ENCODE measurements at regions not wholly inside any gene's neighbourhood (a gene's known extent, or its start where the extent isn't known, plus 50 kb on each side); places are given as distances from the start of the nearest gene placed in this dataset.
A peak's percentile ranks its signal among the peaks of the same experiment; 100 is the strongest.

GRCh38 chr5:87828545-87829216 lies 416.0 kb upstream of the CCNH start:
- Histone ChIP-seq H3K9ac (ENCODE audit: low read depth, low read length) (no peak overlapping the region), H3K9me3 (ENCODE audit: insufficient read depth, low read depth, low read length) (peaks cover 20% of the 10 kb centered on the region), H3K4me3 (ENCODE audit: low read length) (no peak overlapping the region), H3K4me1 (ENCODE audit: insufficient read depth, low read length) (no peaks in the 10 kb centered on the region), H3K27me3 (ENCODE audit: insufficient read depth, low read length) (no peaks in the 10 kb centered on the region), H3K36me3 (ENCODE audit: insufficient read depth, low read length) (no peaks in the 10 kb centered on the region), H3K27ac (ENCODE audit: low read depth, low read length) (no peak overlapping the region)
- WGBS, result 95% methylated on average over 2 of the region's 2 CpGs

GRCh38 chr5:87827539-87827938 lies 414.8 kb upstream of the CCNH start:
- Histone ChIP-seq H3K27me3 (ENCODE audit: insufficient read depth, low read length) (no peaks in the 10 kb centered on the region), H3K4me1 (ENCODE audit: insufficient read depth, low read length) (no peaks in the 10 kb centered on the region), H3K27ac (ENCODE audit: low read depth, low read length) (no peak overlapping the region), H3K9me3 (ENCODE audit: insufficient read depth, low read depth, low read length) (peaks cover 11% of the 10 kb centered on the region), H3K36me3 (ENCODE audit: insufficient read depth, low read length) (no peaks in the 10 kb centered on the region), H3K4me3 (ENCODE audit: low read length) (no peak overlapping the region), H3K9ac (ENCODE audit: low read depth, low read length) (no peak overlapping the region)
- WGBS, result 94% methylated on average over 8 of the region's 8 CpGs

GRCh38 chr5:87826507-87826906 lies 413.8 kb upstream of the CCNH start:
- Histone ChIP-seq H3K27ac (ENCODE audit: low read depth, low read length) (no peak overlapping the region), H3K9me3 (ENCODE audit: insufficient read depth, low read depth, low read length) (peaks cover 4% of the 10 kb centered on the region; the same call in 1 of the 2 replicates)
- 94% methylated on average over 3 of the region's 3 CpGs for WGBS

GRCh38 chr5:87825583-87825982 lies 412.9 kb upstream of the CCNH start:
- no peaks in the 10 kb centered on the region for H3K36me3 ChIP-seq (ENCODE audit: insufficient read depth, low read length)
- no peak overlapping the region for H3K9ac ChIP-seq (ENCODE audit: low read depth, low read length)
- H3K4me3 ChIP-seq (ENCODE audit: low read length), result no peak overlapping the region
- WGBS, result 89% methylated on average over 1 of the region's 1 CpG
- H3K27ac ChIP-seq (ENCODE audit: low read depth, low read length), result no peak overlapping the region
- no peaks in the 10 kb centered on the region for H3K9me3 ChIP-seq (ENCODE audit: insufficient read depth, low read depth, low read length)
- no peaks in the 10 kb centered on the region for H3K27me3 ChIP-seq (ENCODE audit: insufficient read depth, low read length)
- no peaks in the 10 kb centered on the region for H3K4me1 ChIP-seq (ENCODE audit: insufficient read depth, low read length)

More at GRCh38 chr5:87826507-87826906, 413.8 kb upstream of the CCNH start:
- Histone ChIP-seq H3K27me3 (ENCODE audit: insufficient read depth, low read length) (no peaks in the 10 kb centered on the region), H3K36me3 (ENCODE audit: insufficient read depth, low read length) (no peaks in the 10 kb centered on the region), H3K9ac (ENCODE audit: low read depth, low read length) (no peak overlapping the region), H3K4me1 (ENCODE audit: insufficient read depth, low read length) (no peaks in the 10 kb centered on the region), H3K4me3 (ENCODE audit: low read length) (no peak overlapping the region)

GRCh38 chr5:87807783-87808182 lies 395.1 kb upstream of the CCNH start:
- Histone ChIP-seq H3K27ac (ENCODE audit: low read depth, low read length) (no peak overlapping the region), H3K9me3 (ENCODE audit: insufficient read depth, low read depth, low read length) (no peaks in the 10 kb centered on the region), H3K27me3 (ENCODE audit: insufficient read depth, low read length) (no peaks in the 10 kb centered on the region), H3K36me3 (ENCODE audit: insufficient read depth, low read length) (no peaks in the 10 kb centered on the region), H3K4me1 (ENCODE audit: insufficient read depth, low read length) (no peaks in the 10 kb centered on the region), H3K4me3 (ENCODE audit: low read length) (no peak overlapping the region), H3K9ac (ENCODE audit: low read depth, low read length) (no peak overlapping the region)

- no peak overlapping the region for H3K4me3 ChIP-seq (ENCODE audit: low read length)
- H3K9me3 ChIP-seq (ENCODE audit: insufficient read depth, low read depth, low read length), result no peaks in the 10 kb centered on the region
- H3K9ac ChIP-seq (ENCODE audit: low read depth, low read length), result no peak overlapping the region
- no peak overlapping the region for H3K27ac ChIP-seq (ENCODE audit: low read depth, low read length)
- no peaks in the 10 kb centered on the region for H3K36me3 ChIP-seq (ENCODE audit: insufficient read depth, low read length)
- H3K4me1 ChIP-seq (ENCODE audit: insufficient read depth, low read length), result no peaks in the 10 kb centered on the region
- no peaks in the 10 kb centered on the region for H3K27me3 ChIP-seq (ENCODE audit: insufficient read depth, low read length)
Measured at GRCh38 chr5:87803352-87803751, 390.6 kb upstream of the CCNH start.

GRCh38 chr5:87791869-87792268 lies 379.1 kb upstream of the CCNH start:
- Histone ChIP-seq H3K4me1 (ENCODE audit: insufficient read depth, low read length) (peaks cover 22% of the 10 kb centered on the region), H3K27me3 (ENCODE audit: insufficient read depth, low read length) (peaks cover 43% of the 10 kb centered on the region), H3K36me3 (ENCODE audit: insufficient read depth, low read length) (no peaks in the 10 kb centered on the region), H3K4me3 (ENCODE audit: low read length) (no peak overlapping the region), H3K9me3 (ENCODE audit: insufficient read depth, low read depth, low read length) (no peaks in the 10 kb centered on the region), H3K27ac (ENCODE audit: low read depth, low read length) (no peak overlapping the region), H3K9ac (ENCODE audit: low read depth, low read length) (no peak overlapping the region)
- WGBS, result 70% methylated on average over 3 of the region's 4 CpGs

GRCh38 chr5:87788416-87788815 lies 375.7 kb upstream of the CCNH start:
- no peaks in the 10 kb centered on the region for H3K9me3 ChIP-seq (ENCODE audit: insufficient read depth, low read depth, low read length)
- 45% methylated on average over 2 of the region's 2 CpGs for WGBS
- H3K4me3 ChIP-seq (ENCODE audit: low read length), result no peak overlapping the region
- H3K27ac ChIP-seq (ENCODE audit: low read depth, low read length), result no peak overlapping the region
- no peaks in the 10 kb centered on the region for H3K36me3 ChIP-seq (ENCODE audit: insufficient read depth, low read length)
- no peak overlapping the region for H3K9ac ChIP-seq (ENCODE audit: low read depth, low read length)
- H3K4me1 ChIP-seq (ENCODE audit: insufficient read depth, low read length), result peaks cover 34% of the 10 kb centered on the region
- peaks cover 77% of the 10 kb centered on the region for H3K27me3 ChIP-seq (ENCODE audit: insufficient read depth, low read length)

GRCh38 chr5:87787625-87788256 lies 375.0 kb upstream of the CCNH start:
- Histone ChIP-seq H3K4me1 (ENCODE audit: insufficient read depth, low read length) (peaks cover 34% of the 10 kb centered on the region), H3K27me3 (ENCODE audit: insufficient read depth, low read length) (peaks cover 84% of the 10 kb centered on the region), H3K9ac (ENCODE audit: low read depth, low read length) (no peak overlapping the region), H3K27ac (ENCODE audit: low read depth, low read length) (no peak overlapping the region), H3K9me3 (ENCODE audit: insufficient read depth, low read depth, low read length) (no peaks in the 10 kb centered on the region), H3K4me3 (ENCODE audit: low read length) (peak overlapping the region; percentile 1; the same call in 1 of the 2 replicates), H3K36me3 (ENCODE audit: insufficient read depth, low read length) (no peaks in the 10 kb centered on the region)
- 20% methylated on average over 1 of the region's 2 CpGs for WGBS

- Histone ChIP-seq H3K27ac (ENCODE audit: low read depth, low read length) (no peak overlapping the region), H3K4me3 (ENCODE audit: low read length) (peak overlapping the region; percentile 1; the same call in 1 of the 2 replicates), H3K9ac (ENCODE audit: low read depth, low read length) (no peak overlapping the region), H3K27me3 (ENCODE audit: insufficient read depth, low read length) (peaks cover 88% of the 10 kb centered on the region), H3K36me3 (ENCODE audit: insufficient read depth, low read length) (no peaks in the 10 kb centered on the region), H3K4me1 (ENCODE audit: insufficient read depth, low read length) (peaks cover 36% of the 10 kb centered on the region), H3K9me3 (ENCODE audit: insufficient read depth, low read depth, low read length) (no peaks in the 10 kb centered on the region)
- WGBS, result 69% methylated on average over 3 of the region's 4 CpGs
Measured at GRCh38 chr5:87787086-87787485, 374.4 kb upstream of the CCNH start.

GRCh38 chr5:87786471-87786870 lies 373.7 kb upstream of the CCNH start:
- H3K4me3 ChIP-seq (ENCODE audit: low read length), result no peak overlapping the region
- H3K9me3 ChIP-seq (ENCODE audit: insufficient read depth, low read depth, low read length), result no peaks in the 10 kb centered on the region
- H3K4me1 ChIP-seq (ENCODE audit: insufficient read depth, low read length), result peaks cover 42% of the 10 kb centered on the region
- H3K9ac ChIP-seq (ENCODE audit: low read depth, low read length), result no peak overlapping the region
- no peak overlapping the region for H3K27ac ChIP-seq (ENCODE audit: low read depth, low read length)
- H3K27me3 ChIP-seq (ENCODE audit: insufficient read depth, low read length), result peaks cover 87% of the 10 kb centered on the region
- no CpG with 5 or more reads among the region's 1 CpG for WGBS
- no peaks in the 10 kb centered on the region for H3K36me3 ChIP-seq (ENCODE audit: insufficient read depth, low read length)

All from HUES64 (cell line).